AG04449 (cell line): ENCODE measurements at regions not wholly inside any gene's neighbourhood (a gene's known extent, or its start where the extent isn't known, plus 50 kb on each side); places are given as distances from the start of the nearest gene placed in this dataset.

Experiments used
- CTCF ChIA-PET: fragments of 350-600 bp; formaldehyde crosslinking; extraction: SDS; loops from one replicate; lab custom pipeline; 2021; ENCODE audit warnings: antibody characterized with exemption; lab: Yijun Ruan, JAX
- POLR2A ChIA-PET: fragments of 400-600, 350-600 bp; formaldehyde crosslinking; extraction: SDS; loops from one replicate; lab custom pipeline; 2020; ENCODE audit warnings: antibody characterized with exemption, inconsistent platforms; lab: Yijun Ruan, JAX
- DNase-seq: peaks from one replicate; pipeline ENCODE4 v3.0.0-alpha.2; 2010; ENCODE audit warnings: low read depth, low spot score
- H3K4me3 ChIP-seq: 2 replicates; pipeline ENCODE4 v1.5.1; 2011; ENCODE audit warnings: low read depth, mild to moderate bottlenecking, control low read depth, low read length
- TF ChIP-seq, protein P1 (sequence below): IDR thresholded peaks from one replicate; pipeline ENCODE4 v1.5.1; 2011; ENCODE audit warnings: mild to moderate bottlenecking, moderate library complexity, low read length, control low read depth, inconsistent platforms; ENCODE audit not compliant: insufficient read depth; ENCODE audit errors: missing control alignments

DNA sequence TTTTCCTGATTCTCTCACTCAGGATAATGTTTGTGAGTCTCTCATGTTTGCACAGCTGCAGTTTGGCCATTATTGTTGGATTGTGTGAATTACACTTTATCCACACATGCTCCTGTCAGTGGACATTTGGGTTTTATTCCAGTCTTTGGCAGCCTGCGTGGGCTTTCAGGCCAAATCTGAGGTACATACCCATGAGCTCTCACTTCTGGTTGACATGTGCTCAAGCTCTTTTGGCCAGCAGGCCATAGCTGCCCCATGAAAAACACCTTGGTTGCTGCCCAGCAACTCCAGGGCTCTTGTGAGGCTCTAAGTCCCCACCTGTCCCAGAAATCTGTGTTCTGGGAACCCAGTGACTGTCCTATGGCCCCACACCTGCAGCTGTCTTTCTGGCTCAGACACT is 124.5 kb upstream of the GALNT2 start:
- POLR2A ChIA-PET, result no interaction called here
- CTCF ChIA-PET, result no interaction called here
- DNase-seq, result no peak
- TF ChIP-seq, protein P1, sequence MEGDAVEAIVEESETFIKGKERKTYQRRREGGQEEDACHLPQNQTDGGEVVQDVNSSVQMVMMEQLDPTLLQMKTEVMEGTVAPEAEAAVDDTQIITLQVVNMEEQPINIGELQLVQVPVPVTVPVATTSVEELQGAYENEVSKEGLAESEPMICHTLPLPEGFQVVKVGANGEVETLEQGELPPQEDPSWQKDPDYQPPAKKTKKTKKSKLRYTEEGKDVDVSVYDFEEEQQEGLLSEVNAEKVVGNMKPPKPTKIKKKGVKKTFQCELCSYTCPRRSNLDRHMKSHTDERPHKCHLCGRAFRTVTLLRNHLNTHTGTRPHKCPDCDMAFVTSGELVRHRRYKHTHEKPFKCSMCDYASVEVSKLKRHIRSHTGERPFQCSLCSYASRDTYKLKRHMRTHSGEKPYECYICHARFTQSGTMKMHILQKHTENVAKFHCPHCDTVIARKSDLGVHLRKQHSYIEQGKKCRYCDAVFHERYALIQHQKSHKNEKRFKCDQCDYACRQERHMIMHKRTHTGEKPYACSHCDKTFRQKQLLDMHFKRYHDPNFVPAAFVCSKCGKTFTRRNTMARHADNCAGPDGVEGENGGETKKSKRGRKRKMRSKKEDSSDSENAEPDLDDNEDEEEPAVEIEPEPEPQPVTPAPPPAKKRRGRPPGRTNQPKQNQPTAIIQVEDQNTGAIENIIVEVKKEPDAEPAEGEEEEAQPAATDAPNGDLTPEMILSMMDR, result no peak
- H3K4me3 ChIP-seq, result no peak overlapping the region

DNA sequence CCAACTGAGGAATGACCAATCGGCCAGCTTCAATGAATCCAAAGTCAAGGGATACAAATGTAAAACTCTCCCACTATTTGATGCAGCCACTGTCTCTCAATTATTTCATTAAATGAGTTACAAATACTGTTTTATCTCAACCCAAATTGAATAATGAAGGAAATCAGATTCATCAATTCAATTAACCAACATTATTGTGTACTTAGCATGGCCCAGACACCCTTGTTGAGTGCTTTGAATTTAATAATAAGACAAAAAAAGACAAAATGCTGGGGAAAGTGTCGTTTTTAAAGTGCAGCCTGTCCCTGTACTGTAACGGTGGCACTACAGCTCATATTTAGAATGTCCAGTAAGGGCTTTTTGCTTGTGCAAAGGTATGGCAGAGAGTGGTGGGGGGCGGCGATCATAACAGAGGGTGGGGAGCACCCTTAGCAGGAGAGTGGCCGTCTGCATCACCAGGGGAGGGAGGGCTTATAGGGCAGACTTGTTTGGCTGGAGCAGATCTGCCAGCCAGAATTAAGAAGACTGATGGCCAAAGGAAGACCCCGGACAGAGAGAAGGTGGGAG is 123.8 kb upstream of the GALNT2 start:
- ChIA-PET CTCF (no interaction called here), POLR2A (no interaction called here)
- TF ChIP-seq, protein P1, result no peak
- no peak overlapping the region for H3K4me3 ChIP-seq
- DNase-seq, result no peak

DNA sequence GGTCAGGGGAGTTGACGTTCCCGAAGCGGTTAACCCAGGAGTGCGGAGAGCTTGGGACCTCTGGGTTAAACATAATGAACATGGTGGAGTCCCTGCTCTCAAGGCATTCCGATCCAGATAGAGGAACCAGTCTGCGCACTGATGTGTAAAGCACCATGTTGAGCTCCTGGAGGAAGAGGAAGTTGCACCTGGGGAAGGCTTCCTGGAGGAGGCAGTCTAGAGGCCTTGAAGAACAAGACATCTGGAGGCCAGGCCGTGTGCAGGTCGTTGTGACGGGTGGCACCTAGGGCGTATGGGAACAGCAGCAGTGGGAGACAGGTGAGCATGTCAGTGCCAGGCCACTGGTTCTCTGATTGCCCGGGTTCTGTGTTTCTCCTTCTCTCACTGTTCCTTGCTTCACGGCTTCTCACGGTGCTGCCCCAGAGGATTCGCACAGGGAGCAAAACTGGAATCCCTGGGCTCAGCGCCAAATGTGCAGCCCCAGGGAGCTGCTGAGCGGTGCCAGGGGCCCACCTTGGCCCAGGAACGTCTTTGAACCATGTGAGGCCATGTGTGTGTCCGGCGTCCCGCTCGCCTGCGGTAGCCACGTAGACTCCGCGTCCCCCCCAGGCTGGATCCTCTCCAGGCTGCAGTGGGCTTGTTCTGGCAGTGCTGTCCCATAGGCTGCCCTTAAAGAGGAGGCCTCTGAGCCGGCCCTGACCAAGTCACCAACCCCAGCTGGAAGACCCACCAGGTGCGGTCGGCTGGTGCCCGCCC is 122.9 kb upstream of the GALNT2 start:
- ChIA-PET POLR2A (no interaction called here), CTCF (no interaction called here)
- no peak overlapping the region for H3K4me3 ChIP-seq
- no peak for DNase-seq
- TF ChIP-seq, protein P1, result no peak

DNA sequence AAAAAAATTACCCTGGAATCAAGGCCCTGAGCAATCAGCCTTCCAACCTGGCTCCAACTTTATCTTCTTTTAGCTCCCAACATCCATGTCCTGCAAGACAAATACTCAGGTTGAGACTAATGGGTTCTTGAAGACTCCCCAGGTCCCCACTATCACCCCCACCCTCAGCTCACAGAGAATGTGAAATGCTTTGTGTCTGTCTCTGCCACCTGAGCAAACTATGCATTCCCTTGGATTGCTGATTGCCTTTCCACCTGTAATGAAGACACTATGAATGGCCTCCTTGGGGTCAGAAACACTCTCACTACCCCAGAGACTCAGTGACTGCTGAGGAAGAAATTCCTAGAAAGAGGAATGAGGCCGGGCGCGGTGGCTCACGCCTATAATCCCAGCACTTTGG is 121.2 kb upstream of the GALNT2 start:
- ChIA-PET CTCF (no interaction called here), POLR2A (interaction anchor here (0.7 kb wide), 1 partner anchor 40 kb away, joined by 3 read pairs; no protein-coding TSS in a partner anchor)
- no peak overlapping the region for H3K4me3 ChIP-seq
- TF ChIP-seq, protein P1, result no peak
- no peak for DNase-seq

DNA sequence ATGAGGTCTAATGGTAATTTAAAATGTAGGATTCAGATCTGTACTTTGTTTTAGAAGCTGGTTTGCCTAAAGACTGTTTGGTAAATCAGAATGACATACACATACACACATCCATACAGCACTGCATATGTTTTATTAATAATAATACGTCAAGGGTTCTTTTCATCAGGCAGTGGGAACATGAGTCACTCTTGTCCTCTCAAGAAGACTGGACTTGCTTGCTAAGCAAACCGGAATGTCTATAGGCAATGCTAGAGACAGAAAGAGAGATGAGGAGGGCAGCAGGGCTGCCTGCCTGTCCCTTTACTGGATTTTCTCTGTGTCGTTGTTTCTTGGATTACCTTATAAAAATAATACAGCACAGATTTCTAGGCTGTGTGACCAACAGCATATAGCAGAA is 119.1 kb upstream of the GALNT2 start:
- CTCF ChIA-PET, result no interaction called here
- H3K4me3 ChIP-seq, result no peak overlapping the region
- TF ChIP-seq, protein P1, result no peak
- POLR2A ChIA-PET, result no interaction called here
- no peak for DNase-seq

DNA sequence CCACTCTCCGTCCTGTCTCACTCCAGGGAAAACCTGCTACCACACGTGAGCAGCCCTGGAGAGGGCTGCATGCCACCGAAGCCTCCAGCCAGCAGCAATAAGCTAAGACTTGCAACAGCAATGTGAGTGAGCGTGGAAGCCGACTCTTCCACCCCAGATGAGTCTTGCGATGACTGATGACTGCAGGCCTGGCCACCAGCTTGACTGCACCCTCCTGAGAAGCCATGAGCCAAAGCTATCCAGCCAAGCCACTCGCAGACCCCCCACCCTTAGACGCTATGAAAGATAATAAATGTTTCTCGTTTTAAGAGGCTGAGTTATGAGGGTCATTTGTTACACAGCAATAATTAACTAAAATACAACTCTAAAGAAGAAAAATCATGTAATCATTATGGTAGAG is 118.6 kb upstream of the GALNT2 start:
- ChIA-PET POLR2A (no interaction called here), CTCF (no interaction called here)
- H3K4me3 ChIP-seq, result no peak overlapping the region
- DNase-seq, result no peak
- TF ChIP-seq, protein P1, result no peak
